SK-N-SH treated with all-trans-retinoic acid at 6 μM for 48 hours (cell line): ENCODE measurements at regions not wholly inside any gene's neighbourhood (a gene's known extent, or its start where the extent isn't known, plus 50 kb on each side); places are given as distances from the start of the nearest gene placed in this dataset.

Experiments used
- ATAC-seq: fragments of 200-7000 bp; cut with Tn5 transposase; 3 replicates; pipeline ENCODE4 v1.9.1; 2020; ENCODE audit warnings: mild to moderate bottlenecking, moderate library complexity
- ARNTL ChIP-seq: fragments of 450-650 bp; formaldehyde crosslinking; IDR thresholded peaks from 2 replicates; pipeline ENCODE4 v1.5.0; 2020; ENCODE audit warnings: low read depth, mild to moderate bottlenecking, moderate library complexity, borderline replicate concordance
- BACH2 ChIP-seq: fragments of 250-450 bp; sonication (Bioruptor Pico); IDR thresholded peaks from 2 replicates; pipeline ENCODE4 v1.9.0; 2021; ENCODE audit warnings: mild to moderate bottlenecking, borderline replicate concordance
- CREB5 ChIP-seq: fragments of 250-450 bp; sonication (Bioruptor Pico); IDR thresholded peaks from 2 replicates; pipeline ENCODE4 v1.5.1; 2020; ENCODE audit warnings: low read depth, mild to moderate bottlenecking, moderate library complexity
- CSDC2 ChIP-seq: fragments of 250-450 bp; sonication (Bioruptor Pico); IDR thresholded peaks from 2 replicates; pipeline ENCODE4 v1.5.0; 2020; ENCODE audit warnings: mild to moderate bottlenecking, moderate library complexity
- CSRNP3 ChIP-seq: fragments of 250-450 bp; sonication (Bioruptor Pico); IDR thresholded peaks from 2 replicates; pipeline ENCODE4 v1.5.1; 2021; ENCODE audit warnings: mild to moderate bottlenecking, moderate library complexity
- ESRRG ChIP-seq: fragments of 250-450 bp; sonication (Bioruptor Pico); IDR thresholded peaks from 2 replicates; pipeline ENCODE4 v1.6.1; 2021; ENCODE audit warnings: mild to moderate bottlenecking
- GLIS3 ChIP-seq: fragments of 250-450 bp; sonication (Bioruptor Pico); IDR thresholded peaks from 2 replicates; pipeline ENCODE4 v1.5.0; 2020; ENCODE audit warnings: mild to moderate bottlenecking, moderate library complexity
- ISL1 ChIP-seq: fragments of 250-450 bp; sonication (Bioruptor Pico); IDR thresholded peaks from 2 replicates; pipeline ENCODE4 v2.1.2; 2022; ENCODE audit warnings: mild to moderate bottlenecking, moderate library complexity
- OSR1 ChIP-seq: fragments of 250-450 bp; sonication (Bioruptor Pico); IDR thresholded peaks from 2 replicates; pipeline ENCODE4 v1.8.0; 2022; ENCODE audit warnings: moderate library complexity, mild to moderate bottlenecking, inconsistent platforms
- PATZ1 ChIP-seq: fragments of 250-450 bp; sonication (Bioruptor Pico); IDR thresholded peaks from 2 replicates; pipeline ENCODE4 v1.8.0; 2020; ENCODE audit warnings: mild to moderate bottlenecking, moderate library complexity, borderline replicate concordance
- PPARA ChIP-seq: fragments of 250-450 bp; sonication (Bioruptor Pico); IDR thresholded peaks from 2 replicates; pipeline ENCODE4 v1.5.0; 2020; ENCODE audit warnings: mild to moderate bottlenecking, borderline replicate concordance
- SNAI2 ChIP-seq: fragments of 250-450 bp; sonication (Bioruptor Pico); IDR thresholded peaks from 2 replicates; pipeline ENCODE4 v1.5.0; 2020; ENCODE audit warnings: mild to moderate bottlenecking, moderate library complexity
- TCF4 ChIP-seq: fragments of 250-450 bp; sonication (Bioruptor Pico); IDR thresholded peaks from 2 replicates; pipeline ENCODE4 v1.8.0; 2021; ENCODE audit warnings: mild to moderate bottlenecking, moderate library complexity, borderline replicate concordance
- TOX ChIP-seq: fragments of 250-450 bp; sonication (Bioruptor Pico); IDR thresholded peaks from 2 replicates; pipeline ENCODE4 v1.8.0; 2021; ENCODE audit warnings: mild to moderate bottlenecking, moderate library complexity, borderline replicate concordance
- TSHZ2 ChIP-seq: fragments of 250-450 bp; sonication (Bioruptor Pico); IDR thresholded peaks from 2 replicates; pipeline ENCODE4 v1.5.0; 2020; ENCODE audit warnings: mild to moderate bottlenecking, moderate library complexity
- ZC3H10 ChIP-seq: fragments of 250-450 bp; sonication (Bioruptor Pico); IDR thresholded peaks from 2 replicates; pipeline ENCODE4 v1.5.1; 2021; ENCODE audit warnings: mild to moderate bottlenecking, moderate library complexity
- ZFP3 ChIP-seq: fragments of 250-450 bp; sonication (Bioruptor Pico); IDR thresholded peaks from 2 replicates; pipeline ENCODE4 v1.5.0; 2020; ENCODE audit warnings: mild to moderate bottlenecking, moderate library complexity
- ZFP30 ChIP-seq: fragments of 450-650 bp; formaldehyde crosslinking; IDR thresholded peaks from 2 replicates; pipeline ENCODE4 v1.5.0; 2022; ENCODE audit warnings: mild to moderate bottlenecking, moderate library complexity
- ZNF565 ChIP-seq: fragments of 450-650 bp; formaldehyde crosslinking; conservative IDR thresholded peaks from 2 replicates; pipeline ENCODE4 v1.5.0; 2020; ENCODE audit warnings: low read depth, mild to moderate bottlenecking, moderate library complexity
- ZNF70 ChIP-seq: fragments of 450-650 bp; formaldehyde crosslinking; IDR thresholded peaks from 2 replicates; pipeline ENCODE4 v1.5.0; 2020; ENCODE audit warnings: mild to moderate bottlenecking, moderate library complexity
- ZNF8 ChIP-seq: fragments of 450-650 bp; formaldehyde crosslinking; IDR thresholded peaks from 2 replicates; pipeline ENCODE4 v1.5.0; 2020; ENCODE audit warnings: mild to moderate bottlenecking, moderate library complexity

- no peak for TF ChIP-seq OSR1 (CRISPR knock-in tag)
- TF ChIP-seq TCF4 (CRISPR knock-in tag): no peak
- no peak for TF ChIP-seq CSDC2
Observed at GRCh38 chr3:182575941-182576340, 217.4 kb upstream of the ATP11B start (continued).

- TF ChIP-seq GLIS3 (CRISPR knock-in tag) (no peak), TCF4 (CRISPR knock-in tag) (no peak), CSDC2 (no peak), ZNF70 (no peak), PATZ1 (no peak), ZNF8 (CRISPR knock-in tag) (no peak), CREB5 (no peak), ZNF565 (CRISPR knock-in tag) (no peak), OSR1 (CRISPR knock-in tag) (no peak), BACH2 (no peak), ZC3H10 (CRISPR knock-in tag) (no peak), ARNTL (no peak), ZFP3 (CRISPR knock-in tag) (no peak), SNAI2 (CRISPR knock-in tag) (no peak), ZFP30 (CRISPR knock-in tag) (no peak), TOX (CRISPR knock-in tag) (no peak), ISL1 (no peak)
- TF ChIP-seq, all 23 proteins: peak for 0
- no peak for ATAC-seq
Observed at GRCh38 chr3:182583545-182583944, 209.8 kb upstream of the ATP11B start.

- no peak for ATAC-seq
- TF ChIP-seq ZFP3 (CRISPR knock-in tag) (no peak), TOX (CRISPR knock-in tag) (no peak), CREB5 (no peak), CSDC2 (no peak), ZC3H10 (CRISPR knock-in tag) (no peak)
Observed at GRCh38 chr3:182585532-182586150, 207.7 kb upstream of the ATP11B start.

GRCh38 chr3:182592747-182593146, 200.6 kb upstream of the ATP11B start:
- ATAC-seq: no peak
- TF ChIP-seq CSDC2: no peak
- TF ChIP-seq CREB5: no peak
- no peak for TF ChIP-seq ISL1
- no peak for TF ChIP-seq CSRNP3 (CRISPR knock-in tag)
- no peak for TF ChIP-seq GLIS3 (CRISPR knock-in tag)
- no peak for TF ChIP-seq ZC3H10 (CRISPR knock-in tag)
- TF ChIP-seq ZFP30 (CRISPR knock-in tag): no peak
- no peak for TF ChIP-seq PPARA (CRISPR knock-in tag)
- no peak for TF ChIP-seq TOX (CRISPR knock-in tag)
- TF ChIP-seq BACH2: no peak
- TF ChIP-seq ZNF70: no peak
- TF ChIP-seq ZNF565 (CRISPR knock-in tag): no peak
- TF ChIP-seq TSHZ2 (CRISPR knock-in tag): no peak
- TF ChIP-seq PATZ1: no peak
- no peak for TF ChIP-seq ESRRG (CRISPR knock-in tag)
